Loucy (cell line): ENCODE measurements at regions not wholly inside any gene's neighbourhood (a gene's known extent, or its start where the extent isn't known, plus 50 kb on each side); places are given as distances from the start of the nearest gene placed in this dataset.

ENCODE experiments used
- H2AFZ ChIP-seq: fragments of 200-600 bp; sonication (generic); 2 replicates; pipeline ENCODE4 v1.6.0; 2016; ENCODE audit warnings: antibody characterized with exemption, mild to moderate bottlenecking, low read length, moderate library complexity
- H3F3A ChIP-seq: fragments of 200-600 bp; 2 replicates; pipeline ENCODE4 v1.6.0; 2016; ENCODE audit warnings: antibody characterized with exemption, low read depth, mild to moderate bottlenecking
- H3K27me3 ChIP-seq: fragments of 200-600 bp; sonication (generic); 2 replicates; pipeline ENCODE4 v1.6.1; 2014; ENCODE audit warnings: low read length, mild to moderate bottlenecking; ENCODE audit not compliant: insufficient read depth, poor library complexity, severe bottlenecking
- H3K36me3 ChIP-seq: fragments of 200-600 bp; sonication (generic); 2 replicates; pipeline ENCODE4 v1.6.1; 2016; ENCODE audit warnings: low read length; ENCODE audit not compliant: insufficient read depth
- H3K4me1 ChIP-seq: fragments of 200-600 bp; sonication (generic); 2 replicates; pipeline ENCODE4 v1.5.1; 2014; ENCODE audit warnings: low read length, mild to moderate bottlenecking; ENCODE audit not compliant: insufficient read depth, poor library complexity, severe bottlenecking
- H3K4me2 ChIP-seq: fragments of 200-600 bp; sonication (generic); 2 replicates; pipeline ENCODE4 v1.6.0; 2014; ENCODE audit warnings: antibody characterized with exemption, low read length, low read depth, mild to moderate bottlenecking; ENCODE audit not compliant: poor library complexity, severe bottlenecking
- H3K4me3 ChIP-seq: fragments of 200-600 bp; sonication (generic); 2 replicates; pipeline ENCODE4 v1.5.1; 2014; ENCODE audit warnings: low read length, mild to moderate bottlenecking, mixed read lengths; ENCODE audit not compliant: poor library complexity, severe bottlenecking
- H3K79me2 ChIP-seq: fragments of 200-600 bp; sonication (generic); 2 replicates; pipeline ENCODE4 v1.6.1; 2014; ENCODE audit warnings: low read length; ENCODE audit not compliant: insufficient read depth
- H3K9ac ChIP-seq: fragments of 200-600 bp; sonication (generic); 2 replicates; pipeline ENCODE4 v1.6.0; 2014; ENCODE audit warnings: mild to moderate bottlenecking, low read depth, low read length, moderate library complexity; ENCODE audit not compliant: poor library complexity, severe bottlenecking
- H3K9me2 ChIP-seq: fragments of 200-600 bp; sonication (generic); replicated peaks from 2 replicates; pipeline ENCODE4 v1.6.1; 2016; ENCODE audit warnings: low read depth, low read length, mixed read lengths
- H3K9me3 ChIP-seq: fragments of 200-600 bp; sonication (generic); 2 replicates; pipeline ENCODE4 v1.6.1; 2014; ENCODE audit warnings: mild to moderate bottlenecking, antibody characterized with exemption, low read length, low read depth; ENCODE audit not compliant: insufficient read depth
- H4K20me1 ChIP-seq: fragments of 200-600 bp; sonication (generic); 2 replicates; pipeline ENCODE4 v1.6.0; 2014; ENCODE audit warnings: antibody characterized with exemption, low read length, mild to moderate bottlenecking; ENCODE audit not compliant: insufficient read depth, poor library complexity, severe bottlenecking
- EZH2phosphoT487 ChIP-seq: fragments of 200-600 bp; IDR thresholded peaks from 2 replicates; pipeline ENCODE4 v1.6.1; 2018; ENCODE audit warnings: antibody characterized with exemption, mild to moderate bottlenecking, moderate library complexity, borderline replicate concordance
- TF ChIP-seq, protein P1 (sequence below): fragments of 200-600 bp; sonication (generic); conservative IDR thresholded peaks from 2 replicates; pipeline ENCODE4 v1.5.1; 2014; ENCODE audit warnings: mild to moderate bottlenecking, antibody characterized with exemption, low read length

DNA sequence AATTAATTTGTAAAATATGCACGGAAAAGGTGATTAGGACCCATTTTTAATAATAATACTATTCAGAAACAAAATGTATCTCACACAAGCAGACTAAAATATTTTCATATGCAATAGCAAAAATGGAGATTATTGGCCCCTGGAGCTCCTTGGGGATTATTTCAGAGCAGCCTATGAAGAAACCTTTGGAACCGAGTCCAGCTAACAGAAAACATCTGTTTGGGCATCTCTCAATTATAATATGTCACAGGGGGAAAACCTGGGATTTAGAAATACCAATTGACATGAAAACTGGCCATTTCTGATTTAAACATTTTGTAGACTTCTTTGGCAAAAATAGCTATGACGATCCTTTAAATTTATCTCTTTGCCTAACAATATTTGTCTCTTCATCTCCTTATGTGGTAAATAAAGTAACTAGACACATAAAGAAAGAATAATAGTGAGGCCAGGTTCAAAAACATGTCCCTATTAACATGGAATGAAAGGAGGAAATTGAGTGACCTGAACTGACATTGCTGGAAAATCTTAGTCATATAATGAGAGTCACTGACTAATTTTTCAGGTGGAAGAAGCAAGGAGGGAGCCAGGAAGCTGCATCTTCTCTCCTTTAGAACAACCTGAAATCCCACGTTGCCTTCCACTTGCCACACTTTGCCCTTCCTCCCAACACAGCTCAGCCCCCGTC is 199.0 kb downstream of the SOD2 start:
- Histone ChIP-seq H3K4me2 (no peak overlapping the region), H3F3A (no peaks in the 10 kb centered on the region), H3K9me3 (peaks cover 6% of the 10 kb centered on the region; the same call in 1 of the 2 replicates), H3K27me3 (no peaks in the 10 kb centered on the region), H3K9ac (no peak overlapping the region), H3K4me3 (no peak overlapping the region), H2AFZ (no peak overlapping the region), H3K36me3 (no peaks in the 10 kb centered on the region), H3K79me2 (no peaks in the 10 kb centered on the region), H3K9me2 (no peaks in the 10 kb centered on the region), H4K20me1 (no peaks in the 10 kb centered on the region), H3K4me1 (no peaks in the 10 kb centered on the region)
- TF ChIP-seq, protein P1, sequence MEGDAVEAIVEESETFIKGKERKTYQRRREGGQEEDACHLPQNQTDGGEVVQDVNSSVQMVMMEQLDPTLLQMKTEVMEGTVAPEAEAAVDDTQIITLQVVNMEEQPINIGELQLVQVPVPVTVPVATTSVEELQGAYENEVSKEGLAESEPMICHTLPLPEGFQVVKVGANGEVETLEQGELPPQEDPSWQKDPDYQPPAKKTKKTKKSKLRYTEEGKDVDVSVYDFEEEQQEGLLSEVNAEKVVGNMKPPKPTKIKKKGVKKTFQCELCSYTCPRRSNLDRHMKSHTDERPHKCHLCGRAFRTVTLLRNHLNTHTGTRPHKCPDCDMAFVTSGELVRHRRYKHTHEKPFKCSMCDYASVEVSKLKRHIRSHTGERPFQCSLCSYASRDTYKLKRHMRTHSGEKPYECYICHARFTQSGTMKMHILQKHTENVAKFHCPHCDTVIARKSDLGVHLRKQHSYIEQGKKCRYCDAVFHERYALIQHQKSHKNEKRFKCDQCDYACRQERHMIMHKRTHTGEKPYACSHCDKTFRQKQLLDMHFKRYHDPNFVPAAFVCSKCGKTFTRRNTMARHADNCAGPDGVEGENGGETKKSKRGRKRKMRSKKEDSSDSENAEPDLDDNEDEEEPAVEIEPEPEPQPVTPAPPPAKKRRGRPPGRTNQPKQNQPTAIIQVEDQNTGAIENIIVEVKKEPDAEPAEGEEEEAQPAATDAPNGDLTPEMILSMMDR: no peak
- TF ChIP-seq EZH2phosphoT487: no peak

DNA sequence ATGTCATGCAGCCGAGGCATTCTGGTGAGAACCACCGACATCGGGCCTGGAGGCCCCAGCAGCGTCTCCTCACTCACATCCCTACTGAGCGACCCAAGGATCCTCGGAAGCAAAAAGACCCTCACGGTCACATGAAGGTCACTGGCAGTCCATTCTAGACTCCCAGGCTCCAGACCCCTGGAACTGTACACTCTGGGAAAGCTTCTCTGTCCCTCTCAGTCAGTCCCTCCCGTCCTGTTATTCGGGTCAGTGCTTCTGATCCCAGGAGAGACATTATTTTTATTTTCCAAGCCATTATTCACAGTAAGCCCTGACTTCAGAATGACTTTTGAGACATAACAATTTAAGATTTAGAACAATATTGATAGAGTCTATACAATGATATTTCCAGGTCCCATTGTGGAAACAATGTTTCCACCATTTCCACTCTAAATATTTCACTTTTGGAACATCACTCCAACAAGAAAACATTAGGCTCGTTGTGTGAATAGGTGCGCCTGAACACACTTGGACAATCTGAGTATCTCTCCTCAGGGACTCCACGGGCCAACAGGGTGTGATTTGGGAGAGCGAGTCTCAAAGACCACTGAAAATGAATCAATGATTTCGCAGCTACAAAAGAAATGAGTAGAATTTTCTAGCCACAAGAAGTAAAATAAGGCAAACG is 199.7 kb downstream of the SOD2 start:
- TF ChIP-seq, protein P1: no peak
- no peak for TF ChIP-seq EZH2phosphoT487
- Histone ChIP-seq H3K4me1 (no peaks in the 10 kb centered on the region), H3K9me2 (no peaks in the 10 kb centered on the region), H3K36me3 (no peaks in the 10 kb centered on the region), H3F3A (no peaks in the 10 kb centered on the region), H3K9ac (no peak overlapping the region), H3K4me2 (no peak overlapping the region), H2AFZ (no peak overlapping the region), H3K4me3 (no peak overlapping the region), H3K79me2 (no peaks in the 10 kb centered on the region), H3K27me3 (no peaks in the 10 kb centered on the region), H3K9me3 (no peaks in the 10 kb centered on the region), H4K20me1 (no peaks in the 10 kb centered on the region)

- no peaks in the 10 kb centered on the region for H3K4me1 ChIP-seq
- H3K9me3 ChIP-seq: no peaks in the 10 kb centered on the region
- H3F3A ChIP-seq: no peaks in the 10 kb centered on the region
- TF ChIP-seq, protein P1: no peak
- no peak for TF ChIP-seq EZH2phosphoT487
- H2AFZ ChIP-seq: no peak overlapping the region
- no peaks in the 10 kb centered on the region for H4K20me1 ChIP-seq
- no peak overlapping the region for H3K9ac ChIP-seq
- H3K36me3 ChIP-seq: no peaks in the 10 kb centered on the region
- no peaks in the 10 kb centered on the region for H3K79me2 ChIP-seq
- no peak overlapping the region for H3K4me2 ChIP-seq
- no peaks in the 10 kb centered on the region for H3K9me2 ChIP-seq
- no peak overlapping the region for H3K4me3 ChIP-seq
- no peaks in the 10 kb centered on the region for H3K27me3 ChIP-seq
Observed at GRCh38 chr6:159490298-159490937, 202.6 kb downstream of the SOD2 start.
